Ishikawa (cell line): ENCODE measurements at regions not wholly inside any gene's neighbourhood (a gene's known extent, or its start where the extent isn't known, plus 50 kb on each side); places are given as distances from the start of the nearest gene placed in this dataset.

Experiments used
- CEBPB ChIP-seq: IDR thresholded peaks from 2 replicates; pipeline ENCODE4 v1.6.1; 2012
- YY1 ChIP-seq: IDR thresholded peaks from 2 replicates; pipeline ENCODE4 v1.6.1; 2012; ENCODE audit warnings: low read depth

DNA sequence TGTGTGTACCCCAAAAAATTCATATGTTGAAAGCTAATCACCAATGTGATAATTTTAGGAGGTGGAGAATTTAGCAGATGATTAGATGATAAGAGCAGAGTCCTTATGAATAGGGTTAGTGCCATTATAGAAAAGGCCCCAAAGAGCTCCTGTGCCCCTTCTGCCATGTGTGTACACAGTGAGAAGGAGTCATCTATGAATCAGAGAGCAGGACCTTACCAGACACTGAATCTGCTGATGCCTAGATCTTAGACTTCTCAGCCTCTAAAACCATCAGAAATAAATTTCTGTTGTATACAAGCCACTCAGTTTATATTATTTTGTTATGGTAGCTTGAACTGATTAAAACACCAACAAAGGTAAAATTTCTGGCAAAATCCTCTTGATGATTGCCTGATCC, 560.0 kb upstream of the CDH2 start:
- TF ChIP-seq YY1 (no peak), CEBPB (no peak)
